ENCODE measurements at regions not wholly inside any gene's neighbourhood (a gene's known extent, or its start where the extent isn't known, plus 50 kb on each side); places are given as distances from the start of the nearest gene placed in this dataset.

- intact Hi-C loops (cut with DNase I): no loop called here
- Histone ChIP-seq H3K36me3 (no peaks in the 10 kb centered on the region), H3K27me3 (no peaks in the 10 kb centered on the region), H3K4me3 (no peak overlapping the region), H3K9me3 (no peaks in the 10 kb centered on the region), H3K4me1 (ENCODE audit: insufficient read depth) (peaks cover 6% of the 10 kb centered on the region), H3K27ac (no peak overlapping the region)
- 80 to 83% (median 81%) methylated on average over 5 of the region's 5 CpGs for WGBS, 3 donors
- TF ChIP-seq EP300 (IDR thresholded peaks at IDR 0.05) (no peak), CTCF (IDR thresholded peaks at IDR 0.05) (no peak), POLR2A (IDR thresholded peaks at IDR 0.05) (no peak)
- DNase-seq: no peak
Measured at GRCh38 chr3:64832098-64832497, 144.3 kb upstream of the ADAMTS9 start.

DNA sequence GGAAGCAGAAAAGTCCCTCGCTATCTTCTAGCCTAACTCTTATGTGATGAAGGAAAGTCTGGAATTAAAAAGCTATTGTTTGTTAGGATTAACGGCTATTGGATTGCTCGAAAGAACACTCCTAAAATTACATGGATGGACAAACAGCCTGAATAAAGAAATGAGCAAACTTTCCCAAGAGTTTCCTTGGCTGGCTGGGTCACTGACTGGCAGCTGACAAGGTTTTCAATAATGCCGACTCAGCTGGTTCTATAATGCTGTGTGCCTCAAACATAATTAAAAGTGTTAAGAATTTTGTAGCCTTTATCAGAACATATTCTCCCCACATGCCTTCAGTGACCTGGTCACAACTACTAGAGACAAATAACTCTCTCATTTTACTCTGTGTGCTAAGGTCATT, 142.9 kb upstream of the ADAMTS9 start:
- H3K36me3 ChIP-seq: no peaks in the 10 kb centered on the region
- WGBS, 3 donors: 53 to 74% (median 67%) methylated on average over 4 of the region's 4 CpGs
- intact Hi-C loops (cut with DNase I): no loop called here
- no peak overlapping the region for H3K27ac ChIP-seq
- no peaks in the 10 kb centered on the region for H3K27me3 ChIP-seq
- H3K9me3 ChIP-seq: no peaks in the 10 kb centered on the region
- no peak overlapping the region for H3K4me3 ChIP-seq
- peaks cover 5% of the 10 kb centered on the region for H3K4me1 ChIP-seq (ENCODE audit: insufficient read depth)
- TF ChIP-seq EP300 (IDR thresholded peaks at IDR 0.05): no peak
- TF ChIP-seq POLR2A (IDR thresholded peaks at IDR 0.05): no peak
- TF ChIP-seq CTCF (IDR thresholded peaks at IDR 0.05): no peak
- no peak for DNase-seq

GRCh38 chr3:64829331-64829730, 141.5 kb upstream of the ADAMTS9 start:
- intact Hi-C loops (cut with DNase I): no loop called here

DNA sequence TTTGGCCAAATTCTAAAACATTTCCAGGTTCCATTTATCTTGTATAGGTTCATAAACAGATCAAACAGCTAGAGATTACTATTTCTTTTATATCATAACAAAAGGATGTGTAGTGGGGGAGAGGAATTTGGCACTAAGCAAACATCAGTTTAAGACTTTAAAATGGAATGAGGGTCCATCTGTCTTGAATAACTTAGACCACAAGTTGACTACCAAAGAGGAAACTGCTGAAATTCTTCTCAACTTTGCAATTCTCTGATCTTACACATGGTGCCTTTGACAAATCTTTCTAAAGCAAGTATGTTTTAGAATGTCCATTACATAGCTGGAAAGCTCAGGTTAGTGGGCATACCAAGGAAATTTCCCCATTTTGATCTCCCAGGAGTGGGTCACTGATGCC, 140.5 kb upstream of the ADAMTS9 start:
- Histone ChIP-seq H3K27ac (no peak overlapping the region), H3K9me3 (no peaks in the 10 kb centered on the region), H3K27me3 (no peaks in the 10 kb centered on the region), H3K36me3 (no peaks in the 10 kb centered on the region), H3K4me1 (ENCODE audit: insufficient read depth) (peaks cover 5% of the 10 kb centered on the region), H3K4me3 (no peak overlapping the region)
- intact Hi-C loops (cut with DNase I): no loop called here
- TF ChIP-seq EP300 (IDR thresholded peaks at IDR 0.05) (no peak), POLR2A (IDR thresholded peaks at IDR 0.05) (no peak), CTCF (IDR thresholded peaks at IDR 0.05) (no peak)
- no peak for DNase-seq

More at GRCh38 chr3:64829331-64829730, 141.5 kb upstream of the ADAMTS9 start:
- Histone ChIP-seq H3K36me3 (no peaks in the 10 kb centered on the region), H3K27me3 (no peaks in the 10 kb centered on the region), H3K4me1 (ENCODE audit: insufficient read depth) (peaks cover 5% of the 10 kb centered on the region), H3K9me3 (no peaks in the 10 kb centered on the region), H3K27ac (no peak overlapping the region), H3K4me3 (no peak overlapping the region)
- TF ChIP-seq POLR2A (IDR thresholded peaks at IDR 0.05): no peak
- TF ChIP-seq CTCF (IDR thresholded peaks at IDR 0.05): no peak
- TF ChIP-seq EP300 (IDR thresholded peaks at IDR 0.05): no peak
- DNase-seq: no peak
- WGBS, 3 donors: 52 to 66% (median 63%) methylated on average over 3 of the region's 3 CpGs

- intact Hi-C loops (cut with DNase I): no loop called here
Measured at GRCh38 chr3:64827431-64827830, 139.6 kb upstream of the ADAMTS9 start.

More at GRCh38 chr3:64827431-64827830, 139.6 kb upstream of the ADAMTS9 start:
- no peak overlapping the region for H3K27ac ChIP-seq
- H3K9me3 ChIP-seq: no peaks in the 10 kb centered on the region
- WGBS, 3 donors: 94 to 96% (median 96%) methylated on average over 2 of the region's 2 CpGs
- peaks cover 5% of the 10 kb centered on the region for H3K4me1 ChIP-seq (ENCODE audit: insufficient read depth)
- no peaks in the 10 kb centered on the region for H3K36me3 ChIP-seq
- DNase-seq: no peak
- TF ChIP-seq POLR2A (IDR thresholded peaks at IDR 0.05) (no peak), EP300 (IDR thresholded peaks at IDR 0.05) (no peak), CTCF (IDR thresholded peaks at IDR 0.05) (no peak)
- no peak overlapping the region for H3K4me3 ChIP-seq
- no peaks in the 10 kb centered on the region for H3K27me3 ChIP-seq

Data from ovary (tissue), 7 donors.